ENCODE measurements at regions not wholly inside any gene's neighbourhood (a gene's known extent, or its start where the extent isn't known, plus 50 kb on each side); places are given as distances from the start of the nearest gene placed in this dataset.

GRCh38 chr10:6958254-6958653 lies 378.2 kb upstream of the PRKCQ start:
- TF ChIP-seq CTCF (IDR thresholded peaks at IDR 0.05) (no peak), ZFX (IDR thresholded peaks at IDR 0.05; ENCODE audit: borderline replicate concordance) (no peak)
